SK-N-SH treated with all-trans-retinoic acid at 6 μM for 48 hours (cell line): ENCODE measurements at regions not wholly inside any gene's neighbourhood (a gene's known extent, or its start where the extent isn't known, plus 50 kb on each side); places are given as distances from the start of the nearest gene placed in this dataset.

Experiments
- ESRRG ChIP-seq: fragments of 250-450 bp; sonication (Bioruptor Pico); IDR thresholded peaks from 2 replicates; pipeline ENCODE4 v1.6.1; 2021; ENCODE audit warnings: mild to moderate bottlenecking
- OSR1 ChIP-seq: fragments of 250-450 bp; sonication (Bioruptor Pico); IDR thresholded peaks from 2 replicates; pipeline ENCODE4 v1.8.0; 2022; ENCODE audit warnings: moderate library complexity, mild to moderate bottlenecking, inconsistent platforms
- TCF4 ChIP-seq: fragments of 250-450 bp; sonication (Bioruptor Pico); IDR thresholded peaks from 2 replicates; pipeline ENCODE4 v1.8.0; 2021; ENCODE audit warnings: mild to moderate bottlenecking, moderate library complexity, borderline replicate concordance

- TF ChIP-seq ESRRG (CRISPR knock-in tag) (no peak), OSR1 (CRISPR knock-in tag) (no peak), TCF4 (no peak)
These were observed 224.3 kb upstream of the SLC35B3 start for GRCh38 chr6:8659404-8660189.
